H1 (cell line): ENCODE measurements at regions not wholly inside any gene's neighbourhood (a gene's known extent, or its start where the extent isn't known, plus 50 kb on each side); places are given as distances from the start of the nearest gene placed in this dataset.

Experiments used
- CTCF ChIA-PET: fragments of 300-600 bp; sonication (Branson Sonifier 250); formaldehyde crosslinking; loops from one replicate; lab custom pipeline; 2021; ENCODE audit not compliant: partially characterized antibody; lab: Charles Lee
- POLR2A ChIA-PET: fragments of 300-600 bp; sonication (Branson Sonifier 250); formaldehyde crosslinking; loops from one replicate; lab custom pipeline; 2021; ENCODE audit warnings: inconsistent platforms; ENCODE audit not compliant: partially characterized antibody; lab: Charles Lee
- DNase-seq, 2 experiments: peaks; one replicate each; pipeline versions ENCODE4 v3.0.0 to v3.0.0-alpha.2; 2010 to 2022; ENCODE audit warnings: low spot score in 2 of 2, low read depth in 1 of 2, mixed read lengths in 1 of 2
- FAIRE-seq: peaks from 2 replicates; lab custom pipeline; 2011; peaks lifted over from hg19 to GRCh38; lab: Jason Lieb, UNC
- H2AFZ ChIP-seq: 2 replicates; pipeline ENCODE4 v1.8.1; 2012; ENCODE audit warnings: low read length, inconsistent platforms
- H2AK5ac ChIP-seq: 2 replicates; pipeline ENCODE4 v1.6.1; 2013; ENCODE audit warnings: low read depth, low read length
- H2BK120ac ChIP-seq: replicated peaks from 2 replicates; pipeline ENCODE3; 2013; ENCODE audit warnings: low read depth, low read length, inconsistent platforms
- H2BK12ac ChIP-seq: 2 replicates; pipeline ENCODE4 v1.6.1; 2013; ENCODE audit warnings: low read depth, low read length
- H2BK15ac ChIP-seq: 2 replicates; pipeline ENCODE4 v1.6.1; 2013; ENCODE audit warnings: low read length
- H2BK20ac ChIP-seq: 2 replicates; pipeline ENCODE4 v1.6.1; 2013; ENCODE audit warnings: low read length
- H2BK5ac ChIP-seq: 2 replicates; pipeline ENCODE4 v1.6.1; 2013; ENCODE audit warnings: low read depth, low read length
- H3K14ac ChIP-seq: 2 replicates; pipeline ENCODE4 v1.6.1; 2013; ENCODE audit warnings: inconsistent platforms; ENCODE audit not compliant: insufficient read length
- H3K18ac ChIP-seq: 2 replicates; pipeline ENCODE4 v1.6.1; 2013; ENCODE audit warnings: low read length; ENCODE audit errors: extremely low read depth
- H3K23ac ChIP-seq: 2 replicates; pipeline ENCODE4 v1.6.1; 2013; ENCODE audit warnings: inconsistent platforms; ENCODE audit not compliant: insufficient read length
- H3K23me2 ChIP-seq: 2 replicates; pipeline ENCODE4 v1.6.1; 2013; ENCODE audit warnings: low read depth, low read length
- H3K27ac ChIP-seq: 2 replicates; pipeline ENCODE4 v1.6.1; 2011; ENCODE audit warnings: low read depth, low read length, inconsistent platforms
- H3K27me3 ChIP-seq, 4 experiments: replicated peaks in 1 of 4; 1 replicate in 1 of 4; 2 replicates in 3 of 4; pipeline versions ENCODE4 v1.6.1 to v1.8.1; 2011 to 2013; ENCODE audit warnings: low read length in 3 of 4, mild to moderate bottlenecking in 3 of 4, inconsistent platforms in 2 of 4, mixed read lengths in 2 of 4, moderate library complexity in 1 of 4; ENCODE audit not compliant: control insufficient read depth in 3 of 4, insufficient read depth in 3 of 4; ENCODE audit errors: extremely low read depth in 1 of 4
- H3K36me3 ChIP-seq, 4 experiments: 2 replicates each; pipeline versions ENCODE4 v1.6.1 to v1.8.1; 2011 to 2013; ENCODE audit warnings: mild to moderate bottlenecking in 4 of 4, low read length in 3 of 4, moderate library complexity in 2 of 4, control low read depth in 1 of 4, inconsistent platforms in 1 of 4; ENCODE audit not compliant: insufficient read depth in 4 of 4, control insufficient read depth in 2 of 4
- H3K4ac ChIP-seq: replicated peaks from 2 replicates; pipeline ENCODE3; 2013; ENCODE audit warnings: low read length, low read depth, mixed read lengths, inconsistent platforms; ENCODE audit not compliant: insufficient read length
- H3K4me1 ChIP-seq, 4 experiments: replicated peaks in 1 of 4; 1 replicate in 1 of 4; 2 replicates in 3 of 4; pipeline versions ENCODE4 v1.6.1 to v1.8.1; 2011 to 2013; ENCODE audit warnings: low read length in 3 of 4, inconsistent platforms in 2 of 4, mixed read lengths in 1 of 4; ENCODE audit not compliant: insufficient read depth in 4 of 4, control insufficient read depth in 3 of 4
- H3K4me2 ChIP-seq, 2 experiments: 2 replicates each; pipeline versions ENCODE4 v1.6.1 to v1.8.1; 2011 to 2013; ENCODE audit warnings: low read depth in 2 of 2, low read length in 2 of 2, control low read depth in 1 of 2, inconsistent platforms in 1 of 2, mild to moderate bottlenecking in 1 of 2; ENCODE audit not compliant: insufficient read depth in 1 of 2
- H3K4me3 ChIP-seq, 4 experiments: fragments of 200-600, 300-600 bp in 1 of 4; sonication (generic), shearing (Covaris generic), sonication (Bioruptor Twin) in 1 of 4; 2 replicates each; pipeline versions ENCODE4 v1.5.1 to v1.8.1; 2011 to 2016; ENCODE audit warnings: low read length in 4 of 4, low read depth in 3 of 4, control low read depth in 2 of 4, inconsistent platforms in 2 of 4, mild to moderate bottlenecking in 2 of 4, mixed read lengths in 1 of 4, moderate library complexity in 1 of 4; ENCODE audit not compliant: insufficient read depth in 2 of 4; ENCODE audit errors: extremely low read depth in 1 of 4
- H3K56ac ChIP-seq: replicated peaks from 2 replicates; pipeline ENCODE3; 2013; ENCODE audit warnings: low read depth, mild to moderate bottlenecking, mixed read lengths, low read length, inconsistent platforms; ENCODE audit not compliant: insufficient read length
- H3K79me1 ChIP-seq: 2 replicates; pipeline ENCODE4 v1.6.1; 2013; ENCODE audit warnings: low read depth, low read length, control low read depth
- H3K79me2 ChIP-seq, 2 experiments: 2 replicates each; pipeline versions ENCODE4 v1.6.1 to v1.8.1; 2012 to 2013; ENCODE audit warnings: low read length in 2 of 2, mild to moderate bottlenecking in 2 of 2, inconsistent platforms in 1 of 2; ENCODE audit not compliant: insufficient read depth in 2 of 2, control insufficient read depth in 1 of 2
- H3K9ac ChIP-seq, 4 experiments: replicated peaks in 1 of 4; 1 replicate in 1 of 4; 2 replicates in 3 of 4; pipeline versions ENCODE4 v1.6.1 to v1.8.1; 2011 to 2013; ENCODE audit warnings: low read depth in 3 of 4, low read length in 3 of 4, control low read depth in 2 of 4, mild to moderate bottlenecking in 2 of 4, moderate library complexity in 2 of 4, inconsistent platforms in 1 of 4; ENCODE audit errors: extremely low read depth in 1 of 4
- H3K9me3 ChIP-seq, 2 experiments: 2 replicates each; pipeline versions ENCODE4 v1.6.1 to v1.8.1; 2012 to 2013; ENCODE audit warnings: mild to moderate bottlenecking in 2 of 2, moderate library complexity in 2 of 2, control low read depth in 1 of 2, inconsistent platforms in 1 of 2, low read depth in 1 of 2, low read length in 1 of 2, mixed read lengths in 1 of 2; ENCODE audit not compliant: insufficient read depth in 2 of 2
- H4K20me1 ChIP-seq, 2 experiments: replicated peaks in 1 of 2; 2 replicates each; pipeline versions ENCODE3 to v1.8.1; 2011 to 2013; ENCODE audit warnings: inconsistent platforms in 2 of 2, low read length in 2 of 2, mild to moderate bottlenecking in 1 of 2; ENCODE audit not compliant: insufficient read depth in 2 of 2, control insufficient read depth in 1 of 2
- H4K5ac ChIP-seq: 2 replicates; pipeline ENCODE4 v1.6.1; 2013; ENCODE audit warnings: low read length, low read depth, mixed read lengths, inconsistent platforms; ENCODE audit not compliant: insufficient read length
- H4K8ac ChIP-seq: 2 replicates; pipeline ENCODE4 v1.8.0; 2013; ENCODE audit warnings: mild to moderate bottlenecking, moderate library complexity, low read length, inconsistent platforms; ENCODE audit not compliant: insufficient read depth; ENCODE audit errors: extremely low read depth
- H4K91ac ChIP-seq: replicated peaks from 2 replicates; pipeline ENCODE3; 2013; ENCODE audit warnings: low read length, mixed read lengths, inconsistent platforms; ENCODE audit not compliant: insufficient read length
- ATF3 ChIP-seq: IDR thresholded peaks from 2 replicates; pipeline ENCODE4 v1.6.1; 2011; ENCODE audit warnings: low read depth, mild to moderate bottlenecking, low read length; ENCODE audit not compliant: insufficient read depth
- BRCA1 ChIP-seq: IDR thresholded peaks from 2 replicates; pipeline ENCODE4 v1.6.1; 2012; ENCODE audit warnings: low read depth, low read length, improper control_type of control experiment
- CEBPB ChIP-seq: IDR thresholded peaks from 2 replicates; pipeline ENCODE4 v1.6.1; 2012; ENCODE audit warnings: low read depth, low read length
- CREB1 ChIP-seq: IDR thresholded peaks from 2 replicates; pipeline ENCODE4 v1.6.1; 2012; ENCODE audit warnings: inconsistent platforms
- FOSL1 ChIP-seq: IDR thresholded peaks from 2 replicates; pipeline ENCODE4 v1.6.1; 2011; ENCODE audit warnings: mild to moderate bottlenecking, low read depth, low read length, moderate library complexity; ENCODE audit not compliant: insufficient read depth
- HDAC2 ChIP-seq, 2 experiments: fragments of 300-600 bp in 1 of 2; sonication (generic) in 1 of 2; IDR thresholded peaks; 2 replicates each; pipeline ENCODE4 v1.6.1; 2011 to 2012; ENCODE audit warnings: low read depth in 2 of 2, low read length in 2 of 2, mild to moderate bottlenecking in 2 of 2, moderate library complexity in 2 of 2, borderline replicate concordance in 1 of 2, inconsistent platforms in 1 of 2
- RAD21 ChIP-seq, 2 experiments: IDR thresholded peaks in 1 of 2; conservative IDR thresholded peaks in 1 of 2; 2 replicates each; pipeline ENCODE4 v1.6.1; 2011; ENCODE audit warnings: low read depth in 2 of 2, low read length in 2 of 2, improper control_type of control experiment in 1 of 2, inconsistent platforms in 1 of 2, mild to moderate bottlenecking in 1 of 2, moderate library complexity in 1 of 2
- RNF2 ChIP-seq: fragments of 200-900, 300-1000 bp; sonication (generic); IDR thresholded peaks from 2 replicates; pipeline ENCODE4 v1.7.1; 2016; ENCODE audit warnings: borderline replicate concordance, low read depth, mild to moderate bottlenecking, antibody characterized with exemption, low read length; ENCODE audit not compliant: poor library complexity, severe bottlenecking; ENCODE audit errors: missing control alignments
- SIRT6 ChIP-seq: IDR thresholded peaks from one replicate; pipeline ENCODE4 v1.7.1; 2012; ENCODE audit warnings: low read length, inconsistent platforms
- SIX5 ChIP-seq: IDR thresholded peaks from 2 replicates; pipeline ENCODE4 v1.6.1; 2011; ENCODE audit warnings: mild to moderate bottlenecking, low read depth, low read length
- TAF7 ChIP-seq: optimal IDR thresholded peaks from 2 replicates; pipeline ENCODE3; 2011; ENCODE audit warnings: low read depth, mild to moderate bottlenecking, inconsistent platforms, low read length, moderate library complexity, borderline replicate concordance
- TBP ChIP-seq: IDR thresholded peaks from 2 replicates; pipeline ENCODE4 v1.6.1; 2011; ENCODE audit warnings: low read depth, low read length, improper control_type of control experiment
- TEAD4 ChIP-seq: IDR thresholded peaks from 2 replicates; pipeline ENCODE4 v1.6.1; 2012; ENCODE audit warnings: low read depth, low read length, inconsistent platforms, mixed read lengths
- ZNF274 ChIP-seq: IDR thresholded peaks from 2 replicates; pipeline ENCODE4 v1.7.0; 2012; ENCODE audit warnings: low read length, borderline replicate concordance; ENCODE audit errors: extremely low read depth
- WGBS, 2 experiments: shearing (Covaris generic) in 1 of 2; methylation state at CpG; one replicate each; pipeline versions ENCODE4 v1.1.6 to v1.1.7; 2013 to 2015; ENCODE audit warnings: low lambda C conversion rate in 2 of 2, mixed read lengths in 2 of 2, inconsistent platforms in 1 of 2, low coverage in 1 of 2, missing lambda C conversion rate in 1 of 2; ENCODE audit not compliant: insufficient replicate concordance in 2 of 2, insufficient coverage in 1 of 2, insufficient read length in 1 of 2; ENCODE audit errors: extremely low coverage in 1 of 2, missing lambda C conversion rate in 1 of 2; 5-methylcytosine and 5-hydroxymethylcytosine counted together

GRCh38 chr21:35829067-35829466 lies 231.3 kb downstream of the SETD4 start:
- no peak overlapping the region for H4K91ac ChIP-seq
- H3K36me3 ChIP-seq: no peaks in the 10 kb centered on the region
- H3K79me1 ChIP-seq: no peaks in the 10 kb centered on the region
- H3K56ac ChIP-seq: no peak overlapping the region
- H2BK5ac ChIP-seq: no peak overlapping the region
- H3K9ac ChIP-seq: no peak overlapping the region
- H3K18ac ChIP-seq: no peak overlapping the region; the same call in 1 of the 2 replicates
- no peak overlapping the region for H2BK15ac ChIP-seq
- no peak overlapping the region for H2BK120ac ChIP-seq
- no peak overlapping the region for H2BK20ac ChIP-seq
- peak overlapping the region; percentile 25; the same call in 1 of the 2 replicates for H2AFZ ChIP-seq
- H3K23me2 ChIP-seq: no peaks in the 10 kb centered on the region
- no peak overlapping the region for H3K4me2 ChIP-seq
- no peak overlapping the region for H4K5ac ChIP-seq
- H3K23ac ChIP-seq: no peak overlapping the region
- H3K27me3 ChIP-seq: no peaks in the 10 kb centered on the region
- H3K4ac ChIP-seq: no peak overlapping the region
- H3K14ac ChIP-seq: no peak overlapping the region
- POLR2A ChIA-PET: no interaction called here
- H2AK5ac ChIP-seq: no peak overlapping the region
- no peaks in the 10 kb centered on the region for H4K20me1 ChIP-seq
- no peaks in the 10 kb centered on the region for H3K79me2 ChIP-seq
- CTCF ChIA-PET: interaction anchor here (0.6 to 2.6 kb wide), 2 partner anchors 11 to 61 kb away, joined by 3 to 14 read pairs; no protein-coding TSS in a partner anchor
- peaks cover 0 to 4% (median 2%) of the 10 kb centered on the region in 4 experiments; a peak in 1 of 7 replicates for H3K4me1 ChIP-seq
- no peak overlapping the region for H2BK12ac ChIP-seq
- H3K4me3 ChIP-seq: no peak overlapping the region
- H3K9me3 ChIP-seq: no peaks in the 10 kb centered on the region
- DNase-seq (no peak), FAIRE-seq (no peak)
- no peak overlapping the region for H3K27ac ChIP-seq
- WGBS, 2 experiments: 82% methylated on average over 5 of the region's 5 CpGs; no CpG with 5 or more reads in 1 of the 2 experiments
- H4K8ac ChIP-seq: no peak overlapping the region
- TF ChIP-seq RNF2 (no peak), SIRT6 (no peak), TBP (no peak), ATF3 (no peak), RAD21 (IDR thresholded peaks at IDR 0.05 in 1 of 2, conservative IDR thresholded peaks at IDR 0.05 in 1 of 2; ENCODE audit: low read depth in 2 of 2, low read length in 2 of 2) (no peak), CEBPB (no peak), CREB1 (no peak), ZNF274 (no peak), BRCA1 (no peak), SIX5 (no peak), FOSL1 (no peak), TEAD4 (no peak), TAF7 (no peak), HDAC2 (IDR thresholded peaks at IDR 0.05; ENCODE audit: borderline replicate concordance in 1 of 2, low read depth in 2 of 2, low read length in 2 of 2) (no peak)
